Spleen (tissue), 7 donors: ENCODE measurements at regions not wholly inside any gene's neighbourhood (a gene's known extent, or its start where the extent isn't known, plus 50 kb on each side); places are given as distances from the start of the nearest gene placed in this dataset.

Experiments
- POLR2A ChIP-seq, 3 donors: fragments of 450-650 bp; IDR thresholded peaks; one replicate each; pipeline ENCODE4 v1.5.1; 2017; ENCODE audit warnings: antibody characterized with exemption in 3 of 3, mild to moderate bottlenecking in 1 of 3
- POLR2AphosphoS5 ChIP-seq, 3 donors: sonication (generic); formaldehyde crosslinking; IDR thresholded peaks; one replicate each; pipeline ENCODE4 v1.5.1; 2017; ENCODE audit warnings: antibody characterized with exemption in 3 of 3
- TF ChIP-seq, protein P1 (sequence below), 11 experiments: fragments of 200-600 bp in 7 of 11; fragments of 450-650 bp in 4 of 11; sonication (generic) in 4 of 11; IDR thresholded peaks in 8 of 11; conservative IDR thresholded peaks in 3 of 11; 1 replicate in 7 of 11; 2 replicates in 4 of 11; pipeline versions ENCODE4 v1.4.0 to v1.8.0; 2016 to 2021; ENCODE audit warnings: antibody characterized with exemption in 11 of 11, inconsistent platforms in 4 of 11, mild to moderate bottlenecking in 1 of 11
- donor health status: DM: no; HTN: no; CAD: no; lungs with moderate emphysema.
- donor health status: DM: no; HTN: no; CAD: no.
- donor health status: DM: no; HTN: no; CAD: no.

DNA sequence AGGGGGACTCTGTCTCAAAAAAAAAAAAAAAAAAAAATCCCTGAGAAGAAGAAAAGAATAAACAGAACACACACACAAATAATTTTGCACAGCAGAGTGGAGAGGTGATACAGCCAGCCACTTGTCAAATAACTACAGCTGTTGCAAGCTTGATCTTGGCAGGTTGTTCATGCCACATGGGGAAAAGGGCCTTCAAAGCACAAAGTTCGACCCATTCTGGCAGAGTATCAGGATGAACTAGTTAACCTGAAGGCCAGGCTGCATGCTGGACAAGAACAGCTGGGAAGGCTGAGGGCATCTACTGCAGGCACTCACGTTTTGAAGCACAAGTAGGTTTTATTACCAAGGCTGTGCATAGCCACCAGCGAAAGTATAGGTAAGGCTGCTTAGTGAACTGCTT lies 104.1 kb downstream of the KCTD15 start:
- TF ChIP-seq, protein P1, sequence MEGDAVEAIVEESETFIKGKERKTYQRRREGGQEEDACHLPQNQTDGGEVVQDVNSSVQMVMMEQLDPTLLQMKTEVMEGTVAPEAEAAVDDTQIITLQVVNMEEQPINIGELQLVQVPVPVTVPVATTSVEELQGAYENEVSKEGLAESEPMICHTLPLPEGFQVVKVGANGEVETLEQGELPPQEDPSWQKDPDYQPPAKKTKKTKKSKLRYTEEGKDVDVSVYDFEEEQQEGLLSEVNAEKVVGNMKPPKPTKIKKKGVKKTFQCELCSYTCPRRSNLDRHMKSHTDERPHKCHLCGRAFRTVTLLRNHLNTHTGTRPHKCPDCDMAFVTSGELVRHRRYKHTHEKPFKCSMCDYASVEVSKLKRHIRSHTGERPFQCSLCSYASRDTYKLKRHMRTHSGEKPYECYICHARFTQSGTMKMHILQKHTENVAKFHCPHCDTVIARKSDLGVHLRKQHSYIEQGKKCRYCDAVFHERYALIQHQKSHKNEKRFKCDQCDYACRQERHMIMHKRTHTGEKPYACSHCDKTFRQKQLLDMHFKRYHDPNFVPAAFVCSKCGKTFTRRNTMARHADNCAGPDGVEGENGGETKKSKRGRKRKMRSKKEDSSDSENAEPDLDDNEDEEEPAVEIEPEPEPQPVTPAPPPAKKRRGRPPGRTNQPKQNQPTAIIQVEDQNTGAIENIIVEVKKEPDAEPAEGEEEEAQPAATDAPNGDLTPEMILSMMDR (IDR thresholded peaks at IDR 0.05 in 8 of 11, conservative IDR thresholded peaks at IDR 0.05 in 3 of 11): no peak
- no peak for TF ChIP-seq POLR2A (IDR thresholded peaks at IDR 0.05)
- TF ChIP-seq POLR2AphosphoS5 (IDR thresholded peaks at IDR 0.05): no peak
